Mucosa of descending colon (tissue), 3 donors: ENCODE measurements at regions not wholly inside any gene's neighbourhood (a gene's known extent, or its start where the extent isn't known, plus 50 kb on each side); places are given as distances from the start of the nearest gene placed in this dataset.

Experiments used
- ATAC-seq: fragments of 200-7000 bp; cut with Tn5 transposase; one replicate; pipeline ENCODE4 v1.9.1; 2020; ENCODE audit warnings: mild to moderate bottlenecking, moderate library complexity
- DNase-seq, 3 donors: peaks; one replicate each; pipeline ENCODE4 v3.0.0-alpha.2; 2020
- H3K36me3 ChIP-seq: fragments of 200-600 bp; one replicate; pipeline ENCODE4 v1.8.0; 2021; ENCODE audit warnings: low read depth, mild to moderate bottlenecking
- H3K4me1 ChIP-seq: fragments of 200-600 bp; one replicate; pipeline ENCODE4 v1.8.0; 2021; ENCODE audit warnings: low read depth, mild to moderate bottlenecking
- H3K4me3 ChIP-seq: fragments of 200-600 bp; one replicate; pipeline ENCODE4 v1.8.0; 2021; ENCODE audit warnings: mild to moderate bottlenecking
- H3K9me3 ChIP-seq: fragments of 200-600 bp; one replicate; pipeline ENCODE4 v1.8.0; 2021; ENCODE audit warnings: mild to moderate bottlenecking
- CTCF ChIP-seq: fragments of 200-600 bp; IDR thresholded peaks from one replicate; pipeline ENCODE4 v1.8.0; 2022; ENCODE audit warnings: antibody characterized with exemption, mild to moderate bottlenecking
- intact Hi-C, 2 donors: fragments of 100-400 bp; cut with DNase I in 1 of 2; cut with micrococcal nuclease in 1 of 2; formaldehyde crosslinking; loops; one replicate each; pipeline versions ENCODE4 v1.11.0 to v1.11.1; 2022; cut with DNase I, micrococcal nuclease
- donor health status: DM: no; HTN: no; CAD: no; lungs with moderate emphysema.
- donor health status: DM: no; HTN: no; CAD: no.
- donor health status: DM: no; HTN: yes; CAD: no.

GRCh38 chrX:127037159-127037558 is 217.6 kb downstream of the PRR32 start:
- no peak for ATAC-seq
- Histone ChIP-seq H3K4me1 (no peaks in the 10 kb centered on the region), H3K4me3 (no peak overlapping the region), H3K9me3 (no peaks in the 10 kb centered on the region), H3K36me3 (no peaks in the 10 kb centered on the region)
- intact Hi-C loops, result no loop called here
- TF ChIP-seq CTCF, result no peak
- no peak for DNase-seq

- Histone ChIP-seq H3K9me3 (no peaks in the 10 kb centered on the region), H3K4me3 (no peak overlapping the region), H3K4me1 (no peaks in the 10 kb centered on the region), H3K36me3 (no peaks in the 10 kb centered on the region)
- DNase-seq (no peak), ATAC-seq (no peak)
- no peak for TF ChIP-seq CTCF
- intact Hi-C loops, result no loop called here
These were observed 218.5 kb downstream of the PRR32 start for GRCh38 chrX:127038065-127038464.

- ATAC-seq (no peak), DNase-seq (no peak)
- Histone ChIP-seq H3K4me1 (no peaks in the 10 kb centered on the region), H3K9me3 (no peaks in the 10 kb centered on the region), H3K36me3 (no peaks in the 10 kb centered on the region), H3K4me3 (no peak overlapping the region)
- intact Hi-C loops, result no loop called here
- no peak for TF ChIP-seq CTCF
These were observed 238.5 kb downstream of the PRR32 start for GRCh38 chrX:127057891-127058619.

- no peaks in the 10 kb centered on the region for H3K9me3 ChIP-seq
- no peak for TF ChIP-seq CTCF
- H3K4me3 ChIP-seq, result no peak overlapping the region
- no peaks in the 10 kb centered on the region for H3K36me3 ChIP-seq
- H3K4me1 ChIP-seq, result no peaks in the 10 kb centered on the region
- intact Hi-C loops, result no loop called here
- no peak for ATAC-seq
- DNase-seq, result no peak
These were observed 266.4 kb downstream of the PRR32 start for GRCh38 chrX:127085939-127086338.

GRCh38 chrX:127112726-127113125 is 293.2 kb downstream of the PRR32 start:
- H3K36me3 ChIP-seq, result no peaks in the 10 kb centered on the region
- H3K4me3 ChIP-seq, result no peak overlapping the region
- ATAC-seq, result no peak
- no peaks in the 10 kb centered on the region for H3K9me3 ChIP-seq
- no peaks in the 10 kb centered on the region for H3K4me1 ChIP-seq
- no peak for TF ChIP-seq CTCF
- intact Hi-C loops, result no loop called here
- DNase-seq, result no peak

- no peaks in the 10 kb centered on the region for H3K4me1 ChIP-seq
- TF ChIP-seq CTCF, result no peak
These were observed 305.3 kb downstream of the PRR32 start for GRCh38 chrX:127124871-127125270.

More at GRCh38 chrX:127124871-127125270, 305.3 kb downstream of the PRR32 start:
- intact Hi-C loops, result no loop called here
- Histone ChIP-seq H3K36me3 (no peaks in the 10 kb centered on the region), H3K9me3 (no peaks in the 10 kb centered on the region), H3K4me3 (no peak overlapping the region)
- ATAC-seq (no peak), DNase-seq (no peak)
